Glomerular visceral epithelial cell (primary cell): ENCODE measurements at regions not wholly inside any gene's neighbourhood (a gene's known extent, or its start where the extent isn't known, plus 50 kb on each side); places are given as distances from the start of the nearest gene placed in this dataset.
A peak's percentile ranks its signal among the peaks of the same experiment; 100 is the strongest.

Experiments
- DNase-seq: peaks from one replicate; pipeline ENCODE4 v3.0.0-alpha.2; 2016; ENCODE audit errors: extremely low spot score

DNA sequence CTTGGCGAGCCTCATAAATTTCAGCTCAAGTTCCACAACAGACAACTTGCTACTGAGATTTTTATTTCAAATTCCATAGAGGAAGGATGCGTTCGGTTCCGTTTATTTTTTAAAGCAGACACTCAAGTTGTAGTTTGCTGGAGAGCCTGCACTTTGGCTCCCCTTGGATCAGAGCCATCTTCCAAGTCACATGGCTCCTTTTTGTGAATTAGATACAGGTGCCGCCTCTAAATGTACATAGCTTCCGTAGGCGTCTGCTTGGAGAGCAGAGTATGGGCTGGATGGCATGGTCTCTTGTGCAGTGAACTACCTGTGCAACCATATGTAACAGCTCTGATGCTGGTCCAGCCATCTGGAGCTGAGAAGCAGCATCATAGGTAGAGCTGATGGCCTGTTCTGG is 73.9 kb upstream of the WWC1 start:
- DNase-seq: no peak

DNA sequence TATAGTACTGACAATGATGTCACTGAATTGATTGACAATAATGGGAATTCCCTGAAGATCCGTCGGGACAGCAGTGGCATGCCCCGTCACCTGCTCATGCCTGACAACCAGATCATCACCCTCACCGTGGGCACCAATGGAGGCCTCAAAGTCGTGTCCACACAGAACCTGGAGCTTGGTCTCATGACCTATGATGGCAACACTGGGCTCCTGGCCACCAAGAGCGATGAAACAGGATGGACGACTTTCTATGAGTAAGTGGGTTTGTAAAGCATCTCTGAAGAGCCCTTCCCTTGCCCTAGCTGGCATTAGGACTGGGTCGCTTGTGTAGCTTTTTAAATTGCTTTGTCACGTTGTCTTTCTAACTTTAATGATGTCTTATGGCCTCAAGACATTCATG is 72.7 kb upstream of the WWC1 start:
- DNase-seq: no peak

DNA sequence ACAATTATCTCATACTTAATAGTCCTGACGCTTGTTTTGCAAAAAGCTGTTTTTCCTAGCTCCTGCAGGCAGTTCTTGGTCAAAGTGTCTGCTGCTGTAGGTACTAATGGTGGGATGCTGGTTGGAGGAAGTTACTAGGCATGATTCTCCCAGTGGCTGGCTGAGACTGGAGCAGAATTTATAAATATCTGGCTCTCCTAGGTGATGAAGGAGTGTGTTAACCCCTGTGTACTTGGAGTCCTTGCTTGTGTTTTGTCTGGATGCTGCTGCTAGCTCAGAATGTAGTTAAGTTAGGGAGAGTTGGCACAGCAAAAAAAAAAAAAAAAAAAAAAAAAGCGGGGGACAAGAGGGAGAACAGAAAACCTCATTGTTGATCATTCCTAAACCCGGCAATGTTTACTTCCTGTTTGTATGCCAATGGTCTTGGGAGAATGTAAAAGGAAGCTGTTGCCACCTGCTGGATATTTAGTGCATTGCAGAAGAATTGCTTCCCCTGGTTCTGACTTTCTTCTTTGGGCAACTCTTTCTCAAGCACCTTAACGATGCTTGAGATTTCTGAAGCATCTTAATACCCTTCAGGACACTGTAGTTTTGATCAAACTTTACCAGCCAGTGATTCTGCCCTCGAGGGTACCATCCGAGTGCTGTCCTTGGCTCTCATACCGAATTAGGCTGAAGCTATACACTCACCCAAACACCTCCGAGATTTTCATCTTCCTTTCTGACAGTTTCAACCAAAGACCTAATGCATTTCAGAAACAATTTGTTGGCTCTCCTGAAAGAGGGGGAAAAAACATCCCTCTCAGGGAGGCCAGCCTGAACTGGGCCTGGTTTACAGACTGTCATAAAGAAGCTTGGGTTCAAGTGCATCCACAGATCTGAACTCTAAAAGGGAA is 71.7 kb upstream of the WWC1 start:
- peak; percentile 76 for DNase-seq

DNA sequence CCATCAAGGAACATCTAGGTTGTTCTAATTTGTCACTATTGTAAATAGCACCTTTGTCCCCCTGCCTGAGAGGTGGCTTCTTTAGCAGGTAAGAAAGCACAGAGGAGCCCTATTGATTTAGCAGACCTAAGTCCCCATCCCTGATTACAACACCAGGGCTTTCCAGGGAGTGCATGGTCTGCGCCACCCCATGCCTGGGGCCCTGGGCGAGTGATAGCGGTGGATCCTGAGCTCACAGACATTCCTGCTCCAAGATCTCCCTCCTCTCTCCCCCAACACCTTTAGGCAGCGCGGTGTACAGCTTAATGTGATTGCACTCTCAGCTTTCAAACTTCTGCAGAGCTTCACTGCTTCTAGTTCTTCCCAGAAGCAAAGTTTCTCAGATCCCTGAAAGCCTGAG is 67.4 kb upstream of the WWC1 start:
- no peak for DNase-seq

DNA sequence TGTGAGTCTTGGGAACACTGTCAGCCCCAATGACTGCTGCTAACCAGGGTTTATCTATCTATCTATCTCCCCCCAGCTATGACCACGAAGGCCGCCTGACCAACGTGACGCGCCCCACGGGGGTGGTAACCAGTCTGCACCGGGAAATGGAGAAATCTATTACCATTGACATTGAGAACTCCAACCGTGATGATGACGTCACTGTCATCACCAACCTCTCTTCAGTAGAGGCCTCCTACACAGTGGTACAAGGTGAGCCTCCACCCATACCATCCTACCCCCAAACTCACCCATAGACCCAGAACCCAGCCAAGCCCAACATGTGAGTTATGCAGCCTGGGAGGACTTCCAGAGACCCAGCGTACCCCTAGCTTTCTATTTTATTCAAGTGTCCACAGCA is 65.4 kb upstream of the WWC1 start:
- DNase-seq: no peak

DNA sequence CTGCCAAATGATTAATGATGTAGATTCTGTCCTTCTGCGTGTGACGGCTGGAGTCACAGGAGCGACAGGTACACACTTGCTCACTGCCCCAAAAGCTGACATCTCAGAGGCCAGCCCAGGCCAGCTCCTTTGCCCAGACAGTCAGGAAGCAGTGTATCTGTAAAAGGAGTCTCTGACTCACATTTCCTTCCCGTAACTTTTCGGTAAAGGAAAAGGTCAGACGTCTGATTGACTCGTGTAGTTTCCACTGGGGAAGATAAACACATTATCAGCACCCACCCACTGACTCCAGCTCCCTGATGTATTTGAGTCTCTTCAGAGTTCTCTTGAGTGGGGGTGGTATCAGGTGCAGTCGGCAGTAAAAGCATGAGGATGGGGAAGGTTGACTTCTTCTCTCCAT is 64.4 kb upstream of the WWC1 start:
- no peak for DNase-seq

DNA sequence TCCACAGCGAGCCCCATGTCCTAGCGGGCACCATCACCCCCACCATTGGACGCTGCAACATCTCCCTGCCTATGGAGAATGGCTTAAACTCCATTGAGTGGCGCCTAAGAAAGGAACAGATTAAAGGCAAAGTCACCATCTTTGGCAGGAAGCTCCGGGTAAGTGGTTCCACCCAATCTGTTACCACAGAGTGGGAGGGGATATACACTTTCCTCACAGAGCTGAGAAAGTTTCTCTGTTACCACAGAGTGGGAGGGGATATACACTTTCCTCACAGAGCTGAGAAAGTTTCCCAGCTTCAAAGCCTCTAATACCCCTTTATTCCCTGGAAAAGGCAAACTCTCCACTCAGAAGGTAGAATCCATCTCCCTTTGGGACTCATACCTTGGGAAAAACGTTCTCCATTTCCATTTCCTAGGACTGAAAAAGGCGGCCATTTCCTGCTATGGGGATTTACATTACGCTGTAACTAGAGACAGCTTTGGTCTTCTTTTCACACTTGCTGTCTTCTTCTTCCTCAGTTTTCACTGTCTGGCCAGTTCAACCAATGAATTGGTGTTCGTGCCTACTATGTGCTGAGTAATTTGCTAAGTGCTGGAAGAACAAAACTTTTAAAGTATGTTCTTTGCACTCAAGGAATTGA is 63.4 kb upstream of the WWC1 start:
- no peak for DNase-seq

DNA sequence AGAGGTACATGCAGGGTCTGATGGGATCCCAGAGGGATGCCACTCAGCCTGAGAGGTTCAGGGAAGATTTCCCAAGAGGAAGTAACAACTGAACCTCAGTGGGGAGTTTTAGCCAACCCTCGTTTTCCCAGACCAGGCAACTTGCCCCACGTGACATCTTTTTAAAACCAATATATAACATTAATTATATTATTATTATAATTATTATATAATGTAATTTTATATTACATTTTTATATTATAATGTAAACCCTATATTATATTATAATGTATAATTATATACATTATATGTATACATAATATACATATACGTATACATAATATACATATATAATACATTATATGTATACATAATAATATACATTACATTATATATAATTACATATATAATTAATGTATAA is 62.8 kb upstream of the WWC1 start:
- no peak for DNase-seq

DNA sequence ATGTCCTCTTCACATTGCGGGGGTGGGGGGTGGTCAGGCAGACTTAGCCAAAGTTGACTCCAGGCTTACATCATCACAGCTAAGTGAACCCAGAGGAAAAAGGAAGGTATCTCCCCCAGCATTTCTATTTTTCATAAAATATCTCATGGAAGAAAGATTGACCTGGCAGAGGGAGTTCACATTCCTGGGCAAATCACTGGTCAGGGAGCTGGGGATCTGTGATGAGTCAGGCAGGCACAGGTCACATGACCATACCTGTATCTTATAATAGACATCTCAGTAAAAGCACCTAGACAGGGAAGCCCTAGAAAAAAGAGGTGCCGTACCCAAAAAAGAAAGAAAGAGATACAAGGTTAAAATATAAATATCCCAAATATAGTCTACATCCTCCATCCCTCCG is 57.3 kb upstream of the WWC1 start:
- DNase-seq: no peak

DNA sequence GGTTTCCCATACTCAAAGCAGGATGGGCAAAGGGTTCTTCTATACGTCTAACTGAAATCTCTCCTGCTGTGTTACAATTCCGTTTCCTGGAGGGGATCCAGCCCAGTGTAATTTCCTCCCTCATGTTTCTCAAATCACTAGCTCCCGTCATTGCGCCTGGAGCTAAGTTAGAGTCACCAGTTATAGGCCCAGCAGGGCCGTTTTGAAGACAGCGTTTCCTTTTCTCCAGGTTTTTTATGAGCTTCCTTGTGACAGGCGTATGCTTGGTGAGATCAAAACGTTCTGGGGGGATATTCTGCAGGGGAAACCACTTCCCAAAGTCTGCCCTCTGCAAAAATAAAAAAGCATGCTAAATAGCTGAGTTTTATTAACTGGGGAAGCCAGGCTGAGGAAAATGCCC is 53.0 kb upstream of the WWC1 start:
- no peak for DNase-seq

DNA sequence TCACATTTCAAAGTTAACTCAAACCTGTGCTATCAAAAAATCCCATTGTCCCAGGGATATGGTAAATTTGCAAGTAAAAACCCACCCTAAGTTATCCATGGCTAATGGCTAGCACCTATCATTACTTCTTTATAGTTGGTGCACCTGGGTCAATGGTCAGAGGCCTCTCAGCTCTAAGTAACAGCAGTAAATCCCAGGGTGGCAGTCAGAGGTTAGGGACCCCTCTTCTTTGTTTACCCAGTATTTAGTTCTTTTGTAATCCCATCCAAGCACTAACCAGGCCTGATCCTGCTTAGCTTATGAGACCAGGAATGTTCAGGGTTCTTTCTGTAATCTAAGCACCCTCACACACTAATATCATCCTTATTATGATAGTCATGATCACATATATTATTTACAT is 52.1 kb upstream of the WWC1 start:
- DNase-seq: no peak
